ENCODE measurements at regions not wholly inside any gene's neighbourhood (a gene's known extent, or its start where the extent isn't known, plus 50 kb on each side); places are given as distances from the start of the nearest gene placed in this dataset.

DNA sequence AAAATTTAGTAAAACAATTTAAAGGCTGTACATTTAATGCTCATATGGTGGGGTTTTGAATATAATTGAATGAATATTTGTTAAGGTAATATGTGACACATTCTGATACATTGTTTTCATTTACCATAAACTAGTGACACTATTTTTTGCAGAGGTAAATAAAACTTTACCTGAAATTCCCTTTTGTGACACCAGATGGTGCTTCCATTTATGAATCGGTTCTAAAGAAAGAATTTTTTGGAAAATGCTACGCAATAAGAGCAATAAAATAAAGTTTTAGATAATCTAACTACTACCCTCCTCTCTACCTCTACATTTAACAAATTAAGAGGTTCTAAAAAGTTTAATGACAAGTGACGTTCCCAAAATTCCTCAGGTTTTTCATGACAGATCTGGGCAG is 448.9 kb downstream of the MAGEB5 start (continued):
- TF ChIP-seq, protein P1, sequence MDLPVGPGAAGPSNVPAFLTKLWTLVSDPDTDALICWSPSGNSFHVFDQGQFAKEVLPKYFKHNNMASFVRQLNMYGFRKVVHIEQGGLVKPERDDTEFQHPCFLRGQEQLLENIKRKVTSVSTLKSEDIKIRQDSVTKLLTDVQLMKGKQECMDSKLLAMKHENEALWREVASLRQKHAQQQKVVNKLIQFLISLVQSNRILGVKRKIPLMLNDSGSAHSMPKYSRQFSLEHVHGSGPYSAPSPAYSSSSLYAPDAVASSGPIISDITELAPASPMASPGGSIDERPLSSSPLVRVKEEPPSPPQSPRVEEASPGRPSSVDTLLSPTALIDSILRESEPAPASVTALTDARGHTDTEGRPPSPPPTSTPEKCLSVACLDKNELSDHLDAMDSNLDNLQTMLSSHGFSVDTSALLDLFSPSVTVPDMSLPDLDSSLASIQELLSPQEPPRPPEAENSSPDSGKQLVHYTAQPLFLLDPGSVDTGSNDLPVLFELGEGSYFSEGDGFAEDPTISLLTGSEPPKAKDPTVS (IDR thresholded peaks at IDR 0.05; ENCODE audit: low read depth, low read length): no peak
- TF ChIP-seq TARDBP (IDR thresholded peaks at IDR 0.05; ENCODE audit: borderline replicate concordance): no peak
- no peak for TF ChIP-seq SIN3A (IDR thresholded peaks at IDR 0.05; ENCODE audit: low read depth, low read length)
- TF ChIP-seq, protein P2, sequence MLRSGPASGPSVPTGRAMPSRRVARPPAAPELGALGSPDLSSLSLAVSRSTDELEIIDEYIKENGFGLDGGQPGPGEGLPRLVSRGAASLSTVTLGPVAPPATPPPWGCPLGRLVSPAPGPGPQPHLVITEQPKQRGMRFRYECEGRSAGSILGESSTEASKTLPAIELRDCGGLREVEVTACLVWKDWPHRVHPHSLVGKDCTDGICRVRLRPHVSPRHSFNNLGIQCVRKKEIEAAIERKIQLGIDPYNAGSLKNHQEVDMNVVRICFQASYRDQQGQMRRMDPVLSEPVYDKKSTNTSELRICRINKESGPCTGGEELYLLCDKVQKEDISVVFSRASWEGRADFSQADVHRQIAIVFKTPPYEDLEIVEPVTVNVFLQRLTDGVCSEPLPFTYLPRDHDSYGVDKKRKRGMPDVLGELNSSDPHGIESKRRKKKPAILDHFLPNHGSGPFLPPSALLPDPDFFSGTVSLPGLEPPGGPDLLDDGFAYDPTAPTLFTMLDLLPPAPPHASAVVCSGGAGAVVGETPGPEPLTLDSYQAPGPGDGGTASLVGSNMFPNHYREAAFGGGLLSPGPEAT (IDR thresholded peaks at IDR 0.05; ENCODE audit: low read depth): no peak
- TF ChIP-seq, protein P3, sequence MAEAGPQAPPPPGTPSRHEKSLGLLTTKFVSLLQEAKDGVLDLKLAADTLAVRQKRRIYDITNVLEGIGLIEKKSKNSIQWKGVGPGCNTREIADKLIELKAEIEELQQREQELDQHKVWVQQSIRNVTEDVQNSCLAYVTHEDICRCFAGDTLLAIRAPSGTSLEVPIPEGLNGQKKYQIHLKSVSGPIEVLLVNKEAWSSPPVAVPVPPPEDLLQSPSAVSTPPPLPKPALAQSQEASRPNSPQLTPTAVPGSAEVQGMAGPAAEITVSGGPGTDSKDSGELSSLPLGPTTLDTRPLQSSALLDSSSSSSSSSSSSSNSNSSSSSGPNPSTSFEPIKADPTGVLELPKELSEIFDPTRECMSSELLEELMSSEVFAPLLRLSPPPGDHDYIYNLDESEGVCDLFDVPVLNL (IDR thresholded peaks at IDR 0.05; ENCODE audit: low read depth, low read length): no peak
- TF ChIP-seq POLR2A (IDR thresholded peaks at IDR 0.05; ENCODE audit: low read depth, low read length): no peak
- TF ChIP-seq RCOR1 (conservative IDR thresholded peaks at IDR 0.05; ENCODE audit: low read depth, low read length): no peak

DNA sequence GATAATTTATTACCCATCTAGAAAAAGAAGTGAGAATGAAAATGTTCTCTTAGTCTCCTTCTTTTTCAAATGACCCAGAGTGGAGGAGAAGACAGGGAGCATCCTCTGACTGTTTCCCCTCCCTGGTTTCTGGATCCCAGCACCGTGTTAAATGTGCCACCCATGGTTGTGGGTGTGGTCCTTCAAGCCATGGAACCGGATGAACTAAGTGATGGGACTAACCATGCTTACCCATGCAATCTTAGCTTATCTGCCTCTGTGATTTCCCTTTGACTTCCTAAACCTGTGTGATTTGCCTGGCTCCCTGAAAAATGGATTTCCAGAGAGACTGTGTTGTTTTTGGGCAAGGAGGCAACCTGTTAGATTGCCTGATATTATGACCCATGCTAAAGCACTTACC is 437.1 kb downstream of the MAGEB5 start:
- H3K4me1 ChIP-seq (ENCODE audit: control insufficient read depth, insufficient read depth, low read length): no peaks in the 10 kb centered on the region
- BruUV-seq (replicated peaks): no TSS peak
- no peaks in the 10 kb centered on the region for H3K27me3 ChIP-seq (replicated peaks in 1 of 2; ENCODE audit: control insufficient read depth in 2 of 2, insufficient read depth in 2 of 2, low read length in 1 of 2)
- POLR2A ChIA-PET: no interaction called here
- DNase-seq (ENCODE audit: low read depth, low spot score) (no peak), FAIRE-seq (no peak), ATAC-seq (no peak)
- no peak overlapping the region for H3K4me2 ChIP-seq (ENCODE audit: control insufficient read depth, insufficient read depth)
- CTCF ChIA-PET: interaction anchor here (1.0 to 4.0 kb wide), 5 partner anchors 12 to 740 kb away, joined by 3 to 33 read pairs (median 5); no protein-coding TSS in a partner anchor
- TF ChIP-seq CBX5 (IDR thresholded peaks at IDR 0.05; ENCODE audit: low read depth) (0 out of 2 replicates have a peak, but pooled peaks have one; percentile 36), BACH1 (IDR thresholded peaks at IDR 0.05; ENCODE audit: borderline replicate concordance) (no peak), IRF4 (IDR thresholded peaks at IDR 0.05; ENCODE audit: low read depth, low read length) (no peak), BRCA1 (IDR thresholded peaks at IDR 0.05; ENCODE audit: low read depth, low read length) (no peak)
- TF ChIP-seq, protein P4, sequence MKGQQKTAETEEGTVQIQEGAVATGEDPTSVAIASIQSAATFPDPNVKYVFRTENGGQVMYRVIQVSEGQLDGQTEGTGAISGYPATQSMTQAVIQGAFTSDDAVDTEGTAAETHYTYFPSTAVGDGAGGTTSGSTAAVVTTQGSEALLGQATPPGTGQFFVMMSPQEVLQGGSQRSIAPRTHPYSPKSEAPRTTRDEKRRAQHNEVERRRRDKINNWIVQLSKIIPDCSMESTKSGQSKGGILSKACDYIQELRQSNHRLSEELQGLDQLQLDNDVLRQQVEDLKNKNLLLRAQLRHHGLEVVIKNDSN (IDR thresholded peaks at IDR 0.05; ENCODE audit: borderline replicate concordance, extremely low read length, insufficient read depth, low read depth, low read length): no peak
- WGBS (ENCODE audit: insufficient coverage, insufficient replicate concordance, low lambda C conversion rate, missing lambda C conversion rate): 4% methylated on average over 2 of the region's 2 CpGs
- no peaks in the 10 kb centered on the region for H4K20me1 ChIP-seq (ENCODE audit: control insufficient read depth, insufficient read depth)
- no peak overlapping the region for H2AFZ ChIP-seq (ENCODE audit: control insufficient read depth, low read depth, low read length)
- in situ Hi-C loops (cut with MboI) (loop anchor here (5.0 kb wide), 1 partner anchor 529 kb away; no protein-coding TSS in a partner anchor), intact Hi-C loops (cut with micrococcal nuclease; ENCODE audit: unreplicated experiment) (loop anchor here (1.0 to 5.0 kb wide), 4 partner anchors 266 to 744 kb away; no protein-coding TSS in a partner anchor)
- H3K27ac ChIP-seq (ENCODE audit: control insufficient read depth, insufficient read depth): no peak overlapping the region
- H3K36me3 ChIP-seq (ENCODE audit: control insufficient read depth in 2 of 2, insufficient read depth in 2 of 2, low read length in 1 of 2): no peaks in the 10 kb centered on the region
- no peak overlapping the region for H3K4me3 ChIP-seq
- H3K79me2 ChIP-seq (ENCODE audit: control insufficient read depth, insufficient read depth, low read length): no peaks in the 10 kb centered on the region
- SMC1A ChIA-PET (ENCODE audit: uncharacterized antibody, unreplicated experiment): interaction anchor here (1.0 to 1.6 kb wide), 3 partner anchors 19 to 211 kb away, joined by 3 to 4 read pairs (median 3); no protein-coding TSS in a partner anchor
- no peaks in the 10 kb centered on the region; the same call in 2 of the 3 replicates for H3K9me3 ChIP-seq (replicated peaks; ENCODE audit: control insufficient read depth, insufficient read depth, low read length)
- RAD21 ChIA-PET (ENCODE audit: unreplicated experiment): no interaction called here
- H3K9ac ChIP-seq (ENCODE audit: control insufficient read depth, insufficient read depth, low read length): no peak overlapping the region

Measured in GM12878 (cell line).